ENCODE measurements at regions not wholly inside any gene's neighbourhood (a gene's known extent, or its start where the extent isn't known, plus 50 kb on each side); places are given as distances from the start of the nearest gene placed in this dataset.

GRCh38 chr6:4692664-4693063 lies 83.5 kb upstream of the CDYL start:
- Histone ChIP-seq H3K79me2 (ENCODE audit: insufficient read depth) (no peaks in the 10 kb centered on the region), H3K27ac (no peak overlapping the region), H4K20me1 (ENCODE audit: insufficient read depth) (no peaks in the 10 kb centered on the region), H3K4me1 (ENCODE audit: insufficient read depth) (peaks cover 9% of the 10 kb centered on the region), H3K4me3 (no peak overlapping the region), H3K9me2 (ENCODE audit: insufficient read depth) (no peaks in the 10 kb centered on the region), H2AFZ (no peak overlapping the region), H3F3A (ENCODE audit: insufficient read depth) (peaks cover 12% of the 10 kb centered on the region; the same call in 1 of the 2 replicates), H3K36me3 (ENCODE audit: low read depth) (no peaks in the 10 kb centered on the region), H3K9me3 (ENCODE audit: low read depth) (no peaks in the 10 kb centered on the region), H3K4me2 (ENCODE audit: unreplicated experiment) (no peak overlapping the region), H3K9ac (no peak overlapping the region), H3K27me3 (replicated peaks; ENCODE audit: insufficient read depth) (no peaks in the 10 kb centered on the region)
- DNase-seq, result no peak
- WGBS, 2 experiments (ENCODE audit: low coverage in 1 of 2, low lambda C conversion rate in 2 of 2, missing lambda C conversion rate in 2 of 2), result 93% methylated on average over 3 of the region's 3 CpGs
- in situ Hi-C loops (cut with MboI), result no loop called here
- TF ChIP-seq EZH2 (IDR thresholded peaks at IDR 0.05; ENCODE audit: insufficient read depth, poor library complexity, severe bottlenecking) (no peak), EZH2phosphoT487 (IDR thresholded peaks at IDR 0.05; ENCODE audit: insufficient read depth, low read depth) (no peak)

DNA sequence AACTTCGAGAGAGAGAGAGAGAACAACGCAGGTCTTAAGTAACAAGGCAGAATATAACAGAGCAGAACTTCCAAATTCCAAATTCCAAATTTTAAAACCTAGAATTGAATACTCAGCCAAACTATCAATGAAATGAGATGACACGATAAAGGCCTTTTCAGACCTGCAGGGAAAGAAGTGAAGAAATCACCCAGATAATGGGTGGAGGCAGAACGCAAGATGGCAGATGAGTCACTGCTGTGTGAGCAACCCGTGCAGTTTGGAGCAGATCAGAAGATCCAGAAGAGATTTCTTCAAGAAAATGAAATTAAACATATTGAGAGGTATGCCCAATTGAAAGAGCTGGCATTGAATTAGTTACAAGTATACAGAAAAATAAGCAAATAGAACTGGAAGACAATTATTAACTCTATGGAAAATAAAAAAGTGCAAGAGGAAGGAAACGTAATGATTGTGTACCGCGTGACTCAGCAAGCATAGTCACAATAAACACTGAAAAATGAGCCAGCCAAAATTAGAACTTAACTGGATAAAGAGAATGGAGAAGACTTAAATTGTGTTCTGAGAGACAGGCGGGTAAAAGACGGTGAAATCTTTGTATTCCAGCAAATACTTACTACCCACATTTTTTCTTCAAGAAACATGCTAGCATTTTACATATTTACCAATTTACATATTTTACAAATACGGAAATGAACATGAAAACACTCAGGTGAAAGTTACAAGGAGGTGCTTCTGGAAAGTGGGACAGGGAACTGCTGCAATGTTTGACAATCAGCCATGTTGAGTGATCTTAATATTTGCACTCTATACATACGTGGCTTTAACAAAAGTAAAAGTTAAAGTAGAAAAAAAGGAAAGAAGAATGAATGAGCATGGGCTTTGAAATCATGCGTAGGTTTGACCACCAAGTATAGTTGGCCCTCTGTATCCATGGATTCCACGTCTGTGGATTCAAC lies 87.9 kb upstream of the CDYL start:
- no peaks in the 10 kb centered on the region for H3K79me2 ChIP-seq (ENCODE audit: insufficient read depth)
- H3K27me3 ChIP-seq (replicated peaks; ENCODE audit: insufficient read depth), result no peaks in the 10 kb centered on the region
- H3K4me1 ChIP-seq (ENCODE audit: insufficient read depth), result peaks cover 13% of the 10 kb centered on the region
- peak overlapping the region; percentile 92 for H3K27ac ChIP-seq
- TF ChIP-seq EZH2 (IDR thresholded peaks at IDR 0.05; ENCODE audit: insufficient read depth, poor library complexity, severe bottlenecking) (no peak), EZH2phosphoT487 (IDR thresholded peaks at IDR 0.05; ENCODE audit: insufficient read depth, low read depth) (no peak)
- WGBS, 2 experiments (ENCODE audit: low coverage in 1 of 2, low lambda C conversion rate in 2 of 2, missing lambda C conversion rate in 2 of 2), result 21 to 22% methylated on average over 14 of the region's 14 CpGs
- H3K4me3 ChIP-seq, result peak overlapping the region; percentile 78
- no peaks in the 10 kb centered on the region for H4K20me1 ChIP-seq (ENCODE audit: insufficient read depth)
- no peaks in the 10 kb centered on the region for H3K36me3 ChIP-seq (ENCODE audit: low read depth)
- in situ Hi-C loops (cut with MboI), result no loop called here
- H3K9me2 ChIP-seq (ENCODE audit: insufficient read depth), result no peaks in the 10 kb centered on the region
- no peaks in the 10 kb centered on the region for H3K9me3 ChIP-seq (ENCODE audit: low read depth)
- peak overlapping the region; percentile 75 for H3K4me2 ChIP-seq (ENCODE audit: unreplicated experiment)
- peak overlapping the region; percentile 80 for H3K9ac ChIP-seq
- peak; percentile 97 for DNase-seq
- peaks cover 20% of the 10 kb centered on the region; the same call in 1 of the 2 replicates for H3F3A ChIP-seq (ENCODE audit: insufficient read depth)
- H2AFZ ChIP-seq, result peak overlapping the region; percentile 90

GRCh38 chr6:4687656-4687988 lies 88.6 kb upstream of the CDYL start:
- no peaks in the 10 kb centered on the region for H3K27me3 ChIP-seq (replicated peaks; ENCODE audit: insufficient read depth)
- H3K9me3 ChIP-seq (ENCODE audit: low read depth), result no peaks in the 10 kb centered on the region
- no peaks in the 10 kb centered on the region for H3K79me2 ChIP-seq (ENCODE audit: insufficient read depth)
- peak overlapping the region; percentile 90 for H2AFZ ChIP-seq
- peak overlapping the region; percentile 80 for H3K9ac ChIP-seq
- in situ Hi-C loops (cut with MboI), result no loop called here
- DNase-seq, result no peak
- peak overlapping the region; percentile 78 for H3K4me3 ChIP-seq
- TF ChIP-seq EZH2phosphoT487 (IDR thresholded peaks at IDR 0.05; ENCODE audit: insufficient read depth, low read depth), result no peak
- TF ChIP-seq EZH2 (IDR thresholded peaks at IDR 0.05; ENCODE audit: insufficient read depth, poor library complexity, severe bottlenecking), result no peak
- H3K4me2 ChIP-seq (ENCODE audit: unreplicated experiment), result peak overlapping the region; percentile 75
- H3K9me2 ChIP-seq (ENCODE audit: insufficient read depth), result no peaks in the 10 kb centered on the region
- H3K4me1 ChIP-seq (ENCODE audit: insufficient read depth), result peaks cover 13% of the 10 kb centered on the region
- no peaks in the 10 kb centered on the region for H4K20me1 ChIP-seq (ENCODE audit: insufficient read depth)
- peak overlapping the region; percentile 92 for H3K27ac ChIP-seq
- no peaks in the 10 kb centered on the region for H3K36me3 ChIP-seq (ENCODE audit: low read depth)
- H3F3A ChIP-seq (ENCODE audit: insufficient read depth), result peaks cover 20% of the 10 kb centered on the region; the same call in 1 of the 2 replicates

GRCh38 chr6:4682431-4683097 lies 93.6 kb upstream of the CDYL start:
- TF ChIP-seq EZH2phosphoT487 (IDR thresholded peaks at IDR 0.05; ENCODE audit: insufficient read depth, low read depth) (no peak), EZH2 (IDR thresholded peaks at IDR 0.05; ENCODE audit: insufficient read depth, poor library complexity, severe bottlenecking) (no peak)
- Histone ChIP-seq H3K4me3 (no peak overlapping the region), H2AFZ (no peak overlapping the region), H3K4me1 (ENCODE audit: insufficient read depth) (peaks cover 4% of the 10 kb centered on the region), H3F3A (ENCODE audit: insufficient read depth) (peaks cover 7% of the 10 kb centered on the region; the same call in 1 of the 2 replicates), H3K36me3 (ENCODE audit: low read depth) (no peaks in the 10 kb centered on the region), H4K20me1 (ENCODE audit: insufficient read depth) (no peaks in the 10 kb centered on the region), H3K9me3 (ENCODE audit: low read depth) (no peaks in the 10 kb centered on the region), H3K4me2 (ENCODE audit: unreplicated experiment) (no peak overlapping the region), H3K9ac (no peak overlapping the region), H3K27me3 (replicated peaks; ENCODE audit: insufficient read depth) (no peaks in the 10 kb centered on the region), H3K79me2 (ENCODE audit: insufficient read depth) (no peaks in the 10 kb centered on the region), H3K9me2 (ENCODE audit: insufficient read depth) (no peaks in the 10 kb centered on the region), H3K27ac (no peak overlapping the region)
- in situ Hi-C loops (cut with MboI), result no loop called here
- 80 to 81% methylated on average over 10 of the region's 10 CpGs for WGBS, 2 experiments (ENCODE audit: low coverage in 1 of 2, low lambda C conversion rate in 2 of 2, missing lambda C conversion rate in 2 of 2)
- no peak for DNase-seq

Data from GM23248 (cell line).